ENCODE measurements at regions not wholly inside any gene's neighbourhood (a gene's known extent, or its start where the extent isn't known, plus 50 kb on each side); places are given as distances from the start of the nearest gene placed in this dataset.
"Not testable (repeated sequence)": the region's sequence is repeated elsewhere in the genome, so short reads cannot be mapped to it uniquely, and the experiment has no call there.

DNA sequence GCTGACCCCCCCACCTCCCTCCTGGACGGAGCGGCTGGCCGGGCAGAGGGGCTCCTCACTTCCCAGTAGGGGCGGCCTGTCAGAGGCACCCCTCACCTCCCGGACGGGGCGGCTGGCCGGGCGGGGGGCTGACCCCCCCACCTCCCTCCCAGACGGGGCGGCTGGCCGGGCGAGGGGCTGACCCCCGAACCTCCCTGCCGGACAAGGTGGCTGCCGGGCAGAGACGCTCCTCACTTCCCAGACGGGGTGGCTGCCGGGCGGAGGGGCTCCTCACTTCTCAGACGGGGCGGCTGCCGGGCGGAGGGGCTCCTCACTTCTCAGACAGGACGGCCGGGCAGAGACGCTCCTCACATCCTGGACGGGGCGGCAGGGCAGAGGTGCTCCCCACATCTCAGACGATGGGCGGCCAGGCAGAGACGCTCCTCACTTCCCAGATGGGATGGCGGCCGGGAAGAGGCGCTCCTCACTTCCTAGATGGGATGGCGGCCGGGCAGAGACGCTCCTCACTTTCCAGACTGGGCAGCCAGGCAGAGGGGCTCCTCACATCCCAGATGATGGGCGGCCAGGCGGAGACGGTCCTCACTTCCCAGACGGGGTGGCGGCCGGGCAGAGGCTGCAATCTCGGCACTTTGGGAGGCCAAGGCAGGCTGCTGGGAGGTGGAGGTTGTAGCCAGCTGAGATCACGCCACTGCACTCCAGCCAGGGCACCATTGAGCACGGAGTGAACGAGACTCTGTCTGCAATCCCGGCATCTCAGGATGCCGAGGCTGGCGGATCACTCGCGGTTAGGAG lies 66.2 kb upstream of the PAPPA2 start:
- DNase-seq, result not testable (repeated sequence)

- DNase-seq, result no peak
Observed at GRCh38 chr1:176391621-176392020, 71.4 kb upstream of the PAPPA2 start.

DNA sequence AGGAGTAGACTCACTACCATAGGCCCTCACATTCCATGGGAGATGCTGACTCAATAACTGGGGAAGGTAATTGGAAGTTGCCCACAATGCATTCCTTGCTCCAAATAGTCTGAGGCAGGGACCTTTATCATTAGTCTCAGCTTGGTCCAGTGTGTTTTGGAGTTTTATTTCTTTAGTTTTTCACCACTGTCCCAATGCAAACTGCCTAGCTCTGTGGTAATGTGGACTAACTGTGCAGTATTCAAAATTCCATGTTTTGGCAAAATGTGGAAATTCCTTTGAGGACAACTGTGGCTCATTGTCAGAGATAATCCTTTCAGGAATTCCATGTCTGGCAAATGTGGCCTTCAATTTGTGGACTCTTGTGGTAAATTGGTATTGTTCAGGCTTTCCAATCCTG lies 78.1 kb upstream of the PAPPA2 start:
- DNase-seq, result no peak

DNA sequence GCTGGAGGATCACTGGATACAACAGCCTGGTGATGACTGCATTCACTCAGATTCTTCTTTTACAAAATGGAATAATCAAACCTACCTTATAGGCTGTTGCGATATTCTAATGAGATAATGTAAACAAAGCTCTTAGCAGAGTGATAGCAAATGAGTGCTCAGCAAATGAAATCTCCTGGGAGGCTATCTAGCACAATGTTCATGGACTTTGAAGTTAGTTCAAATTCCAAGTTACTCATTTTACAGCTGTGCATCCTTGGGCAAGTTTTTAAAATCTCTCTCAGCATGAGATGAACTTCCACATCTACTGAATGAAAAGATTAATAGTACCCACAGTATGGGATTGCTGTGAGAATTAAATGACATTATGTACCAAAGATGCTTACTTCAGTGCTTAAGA lies 80.8 kb upstream of the PAPPA2 start:
- DNase-seq, result no peak

DNA sequence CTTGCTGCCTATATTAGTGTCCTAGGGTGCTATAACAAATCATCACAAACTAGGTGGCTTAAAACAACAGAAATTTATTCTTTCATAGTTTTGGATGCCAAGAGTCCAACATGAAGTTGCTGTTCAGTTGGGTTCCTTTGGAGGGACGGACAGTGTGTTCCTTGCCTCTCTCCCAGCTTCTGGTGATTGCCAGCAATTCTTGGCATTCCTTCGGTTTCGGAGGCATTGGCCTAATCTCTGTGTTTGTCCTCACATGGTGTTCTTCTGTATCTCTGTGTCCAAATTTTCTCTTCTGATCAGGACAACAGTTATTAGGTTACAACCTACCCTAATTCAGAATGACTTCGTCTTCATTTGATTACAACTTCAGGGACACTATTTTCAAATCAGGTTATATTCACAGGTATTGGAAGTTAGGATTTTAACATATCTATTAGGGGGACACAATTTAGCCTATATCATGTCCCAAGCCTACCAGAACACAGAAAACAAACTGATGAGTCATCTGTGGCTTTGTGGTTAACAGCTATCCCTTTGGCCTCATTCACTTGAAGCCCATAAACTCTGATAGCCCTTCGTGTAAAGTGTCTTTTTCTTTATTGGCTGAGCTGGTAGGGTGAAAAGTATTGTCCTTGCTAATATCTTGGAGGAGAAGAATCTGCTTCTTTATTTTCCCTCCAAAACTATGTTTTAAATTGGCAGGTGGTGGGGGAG lies 83.2 kb upstream of the PAPPA2 start:
- peak; percentile 2 for DNase-seq

- peak; percentile 47 for DNase-seq
Observed at GRCh38 chr1:176374967-176375569, 87.9 kb upstream of the PAPPA2 start.

GRCh38 chr1:176364236-176364905 lies 98.6 kb upstream of the PAPPA2 start:
- DNase-seq, result no peak

DNA sequence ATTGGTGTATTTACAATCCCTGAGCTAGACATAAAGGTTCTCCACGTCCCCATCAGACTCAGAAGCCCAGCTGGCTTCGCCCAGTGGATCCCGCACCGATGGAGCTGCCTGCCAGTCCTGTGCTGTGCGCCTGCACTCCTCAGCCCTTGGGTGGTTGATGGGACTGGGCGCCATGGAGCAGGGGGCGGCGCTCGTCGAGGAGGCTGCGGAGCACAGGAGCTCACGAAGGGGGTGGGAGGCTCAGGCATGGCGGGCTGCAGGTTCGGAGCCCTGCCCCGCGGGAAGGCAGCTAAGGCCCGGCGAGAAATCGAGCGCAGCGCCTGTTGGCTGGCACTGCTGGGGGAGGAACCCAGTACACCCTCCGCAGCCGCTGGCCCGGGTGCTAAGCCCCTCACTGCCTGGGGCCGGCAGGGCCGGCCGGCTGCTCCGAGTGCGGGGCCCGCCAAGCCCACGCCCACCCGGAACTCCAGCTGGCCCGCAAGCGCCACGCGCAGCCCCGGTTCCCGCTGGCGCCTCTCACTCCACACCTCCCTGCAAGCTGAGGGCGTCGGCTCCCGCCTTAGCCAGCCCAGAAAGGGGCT lies 113.8 kb upstream of the PAPPA2 start:
- not testable (repeated sequence) for DNase-seq

- no peak for DNase-seq
Observed at GRCh38 chr1:176341656-176342055, 121.3 kb upstream of the PAPPA2 start.

DNA sequence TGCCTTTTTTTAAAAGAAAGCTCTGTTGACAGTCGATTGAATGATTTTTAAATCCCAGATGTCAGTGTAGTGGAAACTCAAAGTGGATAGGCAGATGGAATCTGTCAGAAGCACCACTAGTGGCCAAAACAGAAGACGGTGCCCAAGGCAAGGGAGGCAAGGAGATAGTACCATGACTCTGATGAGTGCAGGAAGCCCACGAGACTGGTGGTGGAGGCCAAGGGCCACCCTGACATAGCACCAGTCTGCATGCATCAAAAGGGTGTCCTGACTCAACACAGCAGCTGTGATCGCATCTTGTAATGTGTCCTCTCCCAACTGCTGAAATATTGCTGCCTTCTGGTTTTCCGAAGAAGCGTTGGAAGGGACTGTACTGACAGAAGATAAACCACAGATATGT lies 124.1 kb upstream of the PAPPA2 start:
- no peak for DNase-seq

DNA sequence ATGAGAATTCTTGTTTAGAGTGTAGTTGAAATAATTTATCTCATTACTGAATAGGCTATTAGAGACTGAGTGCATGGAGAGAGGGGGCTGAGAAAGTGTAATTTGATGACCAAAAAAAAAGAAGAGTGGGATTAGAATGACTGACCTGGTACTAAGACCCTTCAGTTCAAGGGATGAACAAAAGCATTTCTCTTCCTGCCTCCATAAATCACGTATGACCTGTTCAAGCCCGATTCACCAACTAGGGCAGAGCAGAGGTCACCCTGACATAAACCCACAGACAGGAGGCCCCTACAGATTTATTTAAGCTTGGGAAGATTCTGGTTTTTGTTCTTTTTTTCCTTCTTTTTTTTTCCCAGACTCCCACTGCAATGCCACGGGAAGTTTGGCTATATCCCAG lies 123.7 kb upstream of the COP1 start:
- DNase-seq, result no peak

- DNase-seq, result no peak
Observed at GRCh38 chr1:176325664-176326063, 118.6 kb upstream of the COP1 start.

GRCh38 chr1:176323472-176323871 lies 116.4 kb upstream of the COP1 start:
- DNase-seq, result no peak

DNA sequence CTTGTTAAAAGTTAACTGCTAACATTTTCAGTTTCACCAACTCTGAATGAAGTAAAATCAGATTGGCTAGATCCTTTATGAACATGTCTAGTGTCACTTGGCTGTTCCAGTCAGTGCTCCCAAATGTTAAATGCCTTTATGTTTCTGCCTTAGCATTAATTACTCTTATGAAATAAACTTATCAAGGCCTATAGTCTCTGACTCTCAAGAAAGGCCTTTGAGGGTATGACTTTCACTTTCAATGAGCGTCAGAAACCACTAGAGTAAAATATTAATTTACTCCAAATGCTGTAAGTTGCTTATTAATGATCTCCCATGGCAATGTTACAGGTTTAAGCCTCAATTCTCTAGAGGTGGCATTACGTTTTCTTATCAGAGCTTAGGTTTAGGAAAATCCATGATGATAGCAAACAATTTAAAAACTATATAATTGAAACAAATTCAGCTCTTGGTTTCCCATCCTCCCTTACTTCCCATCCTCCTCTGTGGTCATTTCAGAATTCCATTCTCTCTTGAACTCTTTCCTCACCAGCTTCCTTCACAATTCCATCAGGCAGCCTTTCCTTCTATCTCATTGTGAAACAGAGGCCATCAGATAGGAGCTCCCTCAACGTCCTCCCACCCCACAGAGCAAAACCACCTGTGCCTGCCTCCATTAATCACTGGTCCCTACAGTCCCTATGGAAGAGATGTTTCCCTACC lies 108.6 kb upstream of the COP1 start:
- DNase-seq, result no peak

DNA sequence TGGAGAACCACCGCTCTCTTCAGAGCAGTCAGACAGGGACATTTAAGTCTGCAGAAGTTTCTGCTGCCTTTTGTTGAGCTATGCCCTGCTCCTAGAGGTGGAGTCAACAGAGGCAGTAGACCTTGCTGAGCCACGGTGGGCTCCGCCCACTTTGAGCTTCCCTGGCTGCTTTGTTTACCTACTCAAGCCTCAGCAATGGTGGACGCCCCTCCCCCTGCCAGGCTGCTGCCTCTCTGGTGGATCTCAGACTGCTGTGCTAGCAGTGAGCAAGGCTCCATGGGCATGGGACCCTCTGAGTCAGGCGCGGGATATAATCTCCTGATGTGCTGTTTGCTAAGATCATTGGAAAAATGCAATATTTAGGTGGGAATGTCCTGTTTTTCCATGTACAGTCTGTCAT lies 89.5 kb upstream of the COP1 start:
- DNase-seq, result not testable (repeated sequence)

- no peak for DNase-seq
Observed at GRCh38 chr1:176285996-176286395, 78.9 kb upstream of the COP1 start.

GRCh38 chr1:176271572-176271971 lies 64.5 kb upstream of the COP1 start:
- DNase-seq, result no peak
